HEK293 (cell line): ENCODE measurements at regions not wholly inside any gene's neighbourhood (a gene's known extent, or its start where the extent isn't known, plus 50 kb on each side); places are given as distances from the start of the nearest gene placed in this dataset.

Source experiments
- CTCF ChIP-seq: fragments of 450-650 bp; formaldehyde crosslinking; IDR thresholded peaks from 2 replicates; pipeline ENCODE4 v1.5.1; 2016; ENCODE audit warnings: missing biosample characterization, missing genetic modification characterization
- ZNF138 ChIP-seq: fragments of 450-650 bp; formaldehyde crosslinking; IDR thresholded peaks from 2 replicates; pipeline ENCODE4 v1.5.1; 2016; ENCODE audit warnings: missing biosample characterization, missing genetic modification characterization, borderline replicate concordance
- ZNF48 ChIP-seq: fragments of 450-650 bp; formaldehyde crosslinking; IDR thresholded peaks from 2 replicates; pipeline ENCODE4 v1.5.1; 2016; ENCODE audit warnings: missing biosample characterization, missing genetic modification characterization

- TF ChIP-seq CTCF (tag by site-specific recombination) (no peak), ZNF48 (no peak), ZNF138 (no peak)
Observed at GRCh38 chr9:117511852-117512481, 97.1 kb upstream of the ASTN2 start.
